Transverse colon (tissue), 4 donors: ENCODE measurements at regions not wholly inside any gene's neighbourhood (a gene's known extent, or its start where the extent isn't known, plus 50 kb on each side); places are given as distances from the start of the nearest gene placed in this dataset.

Source experiments
- DNase-seq: peaks from one replicate; pipeline ENCODE4 v3.0.0-alpha.2; 2019
- H3K27ac ChIP-seq, 4 donors: fragments of 200-600 bp; sonication (generic); 2 replicates each; pipeline ENCODE4 v1.5.1; 2016 to 2018; ENCODE audit warnings: inconsistent platforms in 4 of 4
- H3K27me3 ChIP-seq: fragments of 200-600 bp; sonication (generic); 2 replicates; pipeline ENCODE4 v1.5.1; 2017; ENCODE audit warnings: inconsistent platforms
- H3K36me3 ChIP-seq, 4 donors: fragments of 200-600 bp; sonication (generic); 2 replicates each; pipeline ENCODE4 v1.5.1; 2017 to 2019; ENCODE audit warnings: inconsistent platforms in 4 of 4
- H3K4me1 ChIP-seq, 4 donors: fragments of 200-600 bp; sonication (generic); 2 replicates each; pipeline ENCODE4 v1.5.1; 2017 to 2020; ENCODE audit warnings: inconsistent platforms in 4 of 4
- H3K4me3 ChIP-seq, 4 donors: fragments of 200-600 bp; sonication (generic); 1 replicate in 1 of 4; 2 replicates in 3 of 4; pipeline versions ENCODE4 v1.5.1 to v1.6.1; 2017 to 2019; ENCODE audit warnings: inconsistent platforms in 4 of 4
- H3K9me3 ChIP-seq, 2 donors: fragments of 200-600 bp; sonication (generic); 2 replicates each; pipeline ENCODE4 v1.5.1; 2017 to 2019; ENCODE audit warnings: inconsistent platforms in 2 of 2
- EP300 ChIP-seq: sonication (generic); formaldehyde crosslinking; IDR thresholded peaks from one replicate; pipeline ENCODE4 v1.6.1; 2017; ENCODE audit warnings: antibody characterized with exemption, low read depth
- POLR2A ChIP-seq: fragments of 450-650 bp; IDR thresholded peaks from one replicate; pipeline ENCODE4 v1.6.1; 2016; ENCODE audit warnings: antibody characterized with exemption, mild to moderate bottlenecking, moderate library complexity
- POLR2AphosphoS5 ChIP-seq, 3 donors: sonication (generic); formaldehyde crosslinking; IDR thresholded peaks; one replicate each; pipeline ENCODE4 v1.6.1; 2016; ENCODE audit warnings: antibody characterized with exemption in 3 of 3
- WGBS, 2 donors: methylation state at CpG; one replicate each; pipeline ENCODE4 v1.1.5; 2018; ENCODE audit warnings: low coverage in 1 of 2; 5-methylcytosine and 5-hydroxymethylcytosine counted together
- in situ Hi-C, 4 donors: fragments of 200-750 bp; cut with MboI; loops; one replicate each; pipeline versions ENCODE4 v1.15.0 to v1.15.1; 2017; ENCODE audit warnings: low sequenced_read_pairs in 3 of 4, low pct_ligation_motif_present in 1 of 4, low pct_unique_long_range_greater_than_20kb in 1 of 4
- intact Hi-C: fragments of 100-400 bp; cut with DNase I; formaldehyde crosslinking; loops from one replicate; pipeline ENCODE4 v1.15.1; 2023; ENCODE audit warnings: low total_unique reads
- TF ChIP-seq, protein P1 (sequence below), 5 experiments: fragments of 200-600 bp in 3 of 5; fragments of 450-650 bp in 2 of 5; sonication (generic) in 3 of 5; IDR thresholded peaks; 1 replicate in 2 of 5; 2 replicates in 3 of 5; pipeline ENCODE4 v1.5.1; 2016 to 2017; ENCODE audit warnings: antibody characterized with exemption in 5 of 5, inconsistent platforms in 3 of 5, mild to moderate bottlenecking in 2 of 5, moderate library complexity in 1 of 5

- TF ChIP-seq POLR2A (no peak), EP300 (no peak), POLR2AphosphoS5 (IDR thresholded peaks at IDR 0.05) (no peak)
- TF ChIP-seq, protein P1, sequence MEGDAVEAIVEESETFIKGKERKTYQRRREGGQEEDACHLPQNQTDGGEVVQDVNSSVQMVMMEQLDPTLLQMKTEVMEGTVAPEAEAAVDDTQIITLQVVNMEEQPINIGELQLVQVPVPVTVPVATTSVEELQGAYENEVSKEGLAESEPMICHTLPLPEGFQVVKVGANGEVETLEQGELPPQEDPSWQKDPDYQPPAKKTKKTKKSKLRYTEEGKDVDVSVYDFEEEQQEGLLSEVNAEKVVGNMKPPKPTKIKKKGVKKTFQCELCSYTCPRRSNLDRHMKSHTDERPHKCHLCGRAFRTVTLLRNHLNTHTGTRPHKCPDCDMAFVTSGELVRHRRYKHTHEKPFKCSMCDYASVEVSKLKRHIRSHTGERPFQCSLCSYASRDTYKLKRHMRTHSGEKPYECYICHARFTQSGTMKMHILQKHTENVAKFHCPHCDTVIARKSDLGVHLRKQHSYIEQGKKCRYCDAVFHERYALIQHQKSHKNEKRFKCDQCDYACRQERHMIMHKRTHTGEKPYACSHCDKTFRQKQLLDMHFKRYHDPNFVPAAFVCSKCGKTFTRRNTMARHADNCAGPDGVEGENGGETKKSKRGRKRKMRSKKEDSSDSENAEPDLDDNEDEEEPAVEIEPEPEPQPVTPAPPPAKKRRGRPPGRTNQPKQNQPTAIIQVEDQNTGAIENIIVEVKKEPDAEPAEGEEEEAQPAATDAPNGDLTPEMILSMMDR (IDR thresholded peaks at IDR 0.05): no peak
- no peaks in the 10 kb centered on the region for H3K27me3 ChIP-seq
- no peaks in the 10 kb centered on the region for H3K4me1 ChIP-seq
- intact Hi-C loops: no loop called here
- no peaks in the 10 kb centered on the region for H3K9me3 ChIP-seq
- no peak overlapping the region for H3K4me3 ChIP-seq
- WGBS, 2 donors: 50 to 56% methylated on average over 1 of the region's 1 CpG
- no peaks in the 10 kb centered on the region for H3K36me3 ChIP-seq
- in situ Hi-C loops: no loop called here
- no peak overlapping the region for H3K27ac ChIP-seq
- DNase-seq: no peak
These were observed 211.9 kb downstream of the CENPW start for GRCh38 chr6:126551832-126552231.

DNA sequence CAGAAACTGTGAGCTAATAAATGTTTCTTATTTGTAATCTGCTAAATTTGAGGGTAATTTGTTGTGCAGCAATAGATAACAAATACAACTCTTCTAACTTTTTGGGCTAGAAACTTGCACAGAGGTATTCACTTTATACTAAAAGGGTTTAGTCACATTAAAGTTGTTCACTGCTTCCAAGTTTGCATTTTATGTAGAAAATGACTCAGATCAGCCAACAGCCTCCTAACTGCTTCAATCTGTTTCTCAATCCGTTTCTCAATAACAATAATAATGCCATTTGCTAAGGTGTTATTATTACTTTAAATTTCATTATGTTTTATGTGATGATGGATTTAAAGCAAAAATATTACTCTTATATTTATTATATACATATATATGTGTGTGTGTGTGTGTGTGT is 213.9 kb downstream of the CENPW start:
- WGBS, 2 donors: 74 to 82% methylated on average over 1 of the region's 1 CpG
- no peak for DNase-seq
- Histone ChIP-seq H3K9me3 (no peaks in the 10 kb centered on the region), H3K27me3 (no peaks in the 10 kb centered on the region), H3K4me1 (no peaks in the 10 kb centered on the region), H3K36me3 (no peaks in the 10 kb centered on the region), H3K4me3 (no peak overlapping the region), H3K27ac (no peak overlapping the region)
- in situ Hi-C loops: no loop called here
- intact Hi-C loops: no loop called here
- TF ChIP-seq EP300 (no peak), POLR2A (no peak), POLR2AphosphoS5 (IDR thresholded peaks at IDR 0.05) (no peak)
- TF ChIP-seq, protein P1 (IDR thresholded peaks at IDR 0.05): no peak

DNA sequence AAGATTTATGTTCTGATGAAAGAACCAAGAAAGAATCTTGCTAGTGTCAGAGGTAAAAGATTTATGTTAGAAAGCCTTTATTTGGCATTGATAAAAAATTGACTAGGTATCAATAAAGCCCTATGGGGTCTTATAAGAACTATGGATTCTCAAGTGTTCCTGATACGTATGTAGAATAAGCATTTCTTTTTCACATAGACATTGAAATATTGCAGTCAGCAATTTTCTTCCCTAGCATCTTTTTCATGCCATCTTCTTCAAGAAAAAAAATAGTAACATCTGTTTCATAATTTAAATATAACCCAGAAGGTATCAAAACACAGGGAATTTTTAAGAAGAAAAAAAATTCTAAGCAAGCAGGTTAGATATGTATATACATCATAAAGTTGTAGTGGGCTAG is 230.6 kb downstream of the CENPW start:
- Histone ChIP-seq H3K9me3 (no peaks in the 10 kb centered on the region), H3K27ac (no peak overlapping the region), H3K36me3 (no peaks in the 10 kb centered on the region), H3K4me3 (no peak overlapping the region), H3K4me1 (no peaks in the 10 kb centered on the region), H3K27me3 (no peaks in the 10 kb centered on the region)
- no peak for DNase-seq
- in situ Hi-C loops (no loop called here), intact Hi-C loops (no loop called here)
- TF ChIP-seq, protein P1 (IDR thresholded peaks at IDR 0.05): no peak
- TF ChIP-seq POLR2A: no peak
- no peak for TF ChIP-seq EP300
- no peak for TF ChIP-seq POLR2AphosphoS5 (IDR thresholded peaks at IDR 0.05)
- 80 to 85% methylated on average over 1 of the region's 1 CpG for WGBS, 2 donors

GRCh38 chr6:126574301-126574700 is 234.4 kb downstream of the CENPW start:
- in situ Hi-C loops: no loop called here
- no peak overlapping the region for H3K4me3 ChIP-seq
- TF ChIP-seq, protein P1 (IDR thresholded peaks at IDR 0.05): no peak
- TF ChIP-seq POLR2A: no peak
- no peak for TF ChIP-seq POLR2AphosphoS5 (IDR thresholded peaks at IDR 0.05)
- no peak for TF ChIP-seq EP300

More at GRCh38 chr6:126574301-126574700, 234.4 kb downstream of the CENPW start:
- no peaks in the 10 kb centered on the region for H3K9me3 ChIP-seq
- no peak overlapping the region for H3K27ac ChIP-seq
- no peak for DNase-seq
- H3K36me3 ChIP-seq: no peaks in the 10 kb centered on the region
- WGBS, 2 donors: 17 to 38% methylated on average over 1 of the region's 1 CpG
- intact Hi-C loops: no loop called here
- H3K4me1 ChIP-seq: no peaks in the 10 kb centered on the region
- no peaks in the 10 kb centered on the region for H3K27me3 ChIP-seq
